CD14-positive monocyte (primary cell): ENCODE measurements at regions not wholly inside any gene's neighbourhood (a gene's known extent, or its start where the extent isn't known, plus 50 kb on each side); places are given as distances from the start of the nearest gene placed in this dataset.

Source experiments
- DNase-seq, 3 donors: peaks; one replicate each; pipeline ENCODE4 v3.0.0-alpha.2; 2011 to 2022
- H2AFZ ChIP-seq: 2 replicates; pipeline ENCODE4 v1.6.0; 2012; ENCODE audit warnings: mild to moderate bottlenecking, low read depth, low read length, inconsistent platforms; ENCODE audit not compliant: insufficient read depth, poor library complexity, severe bottlenecking
- H3K27ac ChIP-seq, 2 donors: 1 replicate in 1 of 2; 2 replicates in 1 of 2; pipeline ENCODE4 v1.5.1; 2012 to 2013; ENCODE audit warnings: low read length in 2 of 2, control low read depth in 1 of 2, inconsistent platforms in 1 of 2, low read depth in 1 of 2, mild to moderate bottlenecking in 1 of 2
- H3K27me3 ChIP-seq, 2 donors: one replicate each; pipeline versions ENCODE4 v1.6.0 to v1.6.1; 2011 to 2013; ENCODE audit warnings: low read length in 2 of 2; ENCODE audit not compliant: control insufficient read depth in 2 of 2, insufficient read depth in 2 of 2
- H3K36me3 ChIP-seq, 2 donors: replicated peaks in 1 of 2; 1 replicate in 1 of 2; 2 replicates in 1 of 2; pipeline versions ENCODE4 v1.5.1 to v1.6.1; 2012 to 2013; ENCODE audit warnings: low read length in 2 of 2, control low read depth in 1 of 2, inconsistent platforms in 1 of 2, mild to moderate bottlenecking in 1 of 2; ENCODE audit not compliant: insufficient read depth in 2 of 2, control insufficient read depth in 1 of 2
- H3K4me1 ChIP-seq, 2 donors: 1 replicate in 1 of 2; 2 replicates in 1 of 2; pipeline versions ENCODE4 v1.5.1 to v1.6.1; 2012 to 2013; ENCODE audit warnings: low read length in 2 of 2, control low read depth in 1 of 2, inconsistent platforms in 1 of 2, mild to moderate bottlenecking in 1 of 2, moderate library complexity in 1 of 2; ENCODE audit not compliant: insufficient read depth in 2 of 2, control insufficient read depth in 1 of 2
- H3K4me2 ChIP-seq: replicated peaks from 2 replicates; pipeline ENCODE3; 2012; ENCODE audit warnings: low read length, moderate library complexity, mild to moderate bottlenecking; ENCODE audit not compliant: poor library complexity, severe bottlenecking; ENCODE audit errors: extremely low read depth
- H3K4me3 ChIP-seq, 3 experiments: fragments of 200-600 bp in 1 of 3; sonication (generic) in 1 of 3; replicated peaks in 1 of 3; 1 replicate in 2 of 3; 2 replicates in 1 of 3; pipeline ENCODE4 v1.5.1; 2011 to 2013; ENCODE audit warnings: low read length in 3 of 3, mild to moderate bottlenecking in 3 of 3, control low read depth in 2 of 3, low read depth in 2 of 3, inconsistent platforms in 1 of 3, moderate library complexity in 1 of 3
- H3K79me2 ChIP-seq: 2 replicates; pipeline ENCODE4 v1.6.0; 2012; ENCODE audit warnings: mild to moderate bottlenecking, control low read depth, inconsistent platforms, low read length, moderate library complexity; ENCODE audit not compliant: insufficient read depth
- H3K9ac ChIP-seq: 2 replicates; pipeline ENCODE4 v1.6.0; 2017; ENCODE audit warnings: low read length, mild to moderate bottlenecking; ENCODE audit not compliant: insufficient read depth, poor library complexity, severe bottlenecking
- H3K9me3 ChIP-seq, 2 donors: replicated peaks in 1 of 2; 1 replicate in 1 of 2; 2 replicates in 1 of 2; pipeline versions ENCODE4 v1.5.1 to v1.6.1; 2012 to 2013; ENCODE audit warnings: low read length in 2 of 2, control low read depth in 1 of 2; ENCODE audit not compliant: control insufficient read depth in 1 of 2, insufficient read depth in 1 of 2
- H4K20me1 ChIP-seq: 2 replicates; pipeline ENCODE4 v1.6.0; 2012; ENCODE audit warnings: mild to moderate bottlenecking, low read length, control low read depth, moderate library complexity; ENCODE audit not compliant: insufficient read depth
- H3K27ac Mint-ChIP-seq, 7 donors: one replicate each; pipeline ENCODE4 v1.8.0; 2020; ENCODE audit warnings: mild to moderate bottlenecking in 7 of 7, mixed read lengths in 7 of 7, moderate library complexity in 6 of 7, inconsistent platforms in 2 of 7
- H3K27me3 Mint-ChIP-seq, 3 donors: one replicate each; pipeline ENCODE4 v1.8.0; 2021 to 2022; ENCODE audit warnings: low read depth in 3 of 3, mild to moderate bottlenecking in 3 of 3, mixed read lengths in 3 of 3, moderate library complexity in 3 of 3, inconsistent platforms in 1 of 3
- H3K36me3 Mint-ChIP-seq, 2 donors: one replicate each; pipeline ENCODE4 v1.8.0; 2020; ENCODE audit warnings: mixed read lengths in 2 of 2, inconsistent platforms in 1 of 2, mild to moderate bottlenecking in 1 of 2
- H3K4me1 Mint-ChIP-seq: one replicate; pipeline ENCODE4 v1.8.0; 2020; ENCODE audit warnings: mild to moderate bottlenecking, mixed read lengths
- H3K4me3 Mint-ChIP-seq, 2 donors: one replicate each; pipeline ENCODE4 v1.8.0; 2020; ENCODE audit warnings: mild to moderate bottlenecking in 2 of 2, mixed read lengths in 2 of 2, moderate library complexity in 1 of 2
- H3K9me3 Mint-ChIP-seq, 7 donors: one replicate each; pipeline ENCODE4 v1.8.0; 2020 to 2022; ENCODE audit warnings: mixed read lengths in 7 of 7, mild to moderate bottlenecking in 6 of 7, moderate library complexity in 6 of 7, inconsistent platforms in 2 of 7
- WGBS: methylation state at CpG from one replicate; pipeline ENCODE4 v1.1.5; 2013; ENCODE audit warnings: missing lambda C conversion rate; ENCODE audit not compliant: insufficient coverage; 5-methylcytosine and 5-hydroxymethylcytosine counted together
- intact Hi-C, 2 donors: fragments of 100-400 bp; cut with micrococcal nuclease; formaldehyde crosslinking; loops; one replicate each; pipeline versions ENCODE4 v1.15.0 to v1.15.1; 2023
- TF ChIP-seq, protein P1 (sequence below): fragments of 200-600 bp; IDR thresholded peaks from one replicate; pipeline ENCODE4 v1.8.0; 2022; ENCODE audit warnings: antibody characterized with exemption, mild to moderate bottlenecking

DNA sequence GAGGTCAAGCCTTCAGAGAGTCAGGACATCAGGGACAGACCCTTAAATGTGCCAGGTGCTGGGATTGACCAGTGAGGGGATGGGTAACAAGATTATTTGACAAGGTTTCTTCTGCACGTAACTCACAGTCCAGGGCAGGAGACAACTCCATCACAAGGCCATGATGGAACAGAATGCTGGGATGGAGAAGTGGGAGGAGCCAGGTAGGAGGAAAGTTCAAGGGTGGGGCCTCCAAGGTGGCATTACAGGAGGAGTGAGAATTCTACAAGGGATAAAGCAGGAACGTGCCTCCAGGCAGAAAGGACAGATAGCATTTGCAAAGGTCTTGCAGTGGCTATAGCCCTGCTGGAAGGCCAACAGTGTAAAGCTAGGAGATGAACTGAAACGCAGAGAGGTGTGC is 102.2 kb downstream of the FGF18 start:
- Histone ChIP-seq H3K4me3 (no peak overlapping the region), H3K4me1 (no peaks in the 10 kb centered on the region), H3K79me2 (no peaks in the 10 kb centered on the region), H3K27me3 (no peaks in the 10 kb centered on the region), H4K20me1 (no peaks in the 10 kb centered on the region), H3K36me3 (no peaks in the 10 kb centered on the region), H3K27ac (no peak overlapping the region), H3K9me3 (no peaks in the 10 kb centered on the region), H3K9ac (no peak overlapping the region), H2AFZ (no peak overlapping the region), H3K4me2 (no peak overlapping the region)
- Mint-ChIP-seq H3K36me3 (no peaks in the 10 kb centered on the region), H3K27me3 (peaks cover 3 to 7% (median 4%) of the 10 kb centered on the region in 3 donors), H3K4me1 (no peaks in the 10 kb centered on the region), H3K9me3 (no peaks in the 10 kb centered on the region), H3K27ac (no peak overlapping the region), H3K4me3 (no peak overlapping the region)
- 97% methylated on average over 3 of the region's 3 CpGs for WGBS
- intact Hi-C loops: no loop called here
- DNase-seq: no peak
- TF ChIP-seq, protein P1, sequence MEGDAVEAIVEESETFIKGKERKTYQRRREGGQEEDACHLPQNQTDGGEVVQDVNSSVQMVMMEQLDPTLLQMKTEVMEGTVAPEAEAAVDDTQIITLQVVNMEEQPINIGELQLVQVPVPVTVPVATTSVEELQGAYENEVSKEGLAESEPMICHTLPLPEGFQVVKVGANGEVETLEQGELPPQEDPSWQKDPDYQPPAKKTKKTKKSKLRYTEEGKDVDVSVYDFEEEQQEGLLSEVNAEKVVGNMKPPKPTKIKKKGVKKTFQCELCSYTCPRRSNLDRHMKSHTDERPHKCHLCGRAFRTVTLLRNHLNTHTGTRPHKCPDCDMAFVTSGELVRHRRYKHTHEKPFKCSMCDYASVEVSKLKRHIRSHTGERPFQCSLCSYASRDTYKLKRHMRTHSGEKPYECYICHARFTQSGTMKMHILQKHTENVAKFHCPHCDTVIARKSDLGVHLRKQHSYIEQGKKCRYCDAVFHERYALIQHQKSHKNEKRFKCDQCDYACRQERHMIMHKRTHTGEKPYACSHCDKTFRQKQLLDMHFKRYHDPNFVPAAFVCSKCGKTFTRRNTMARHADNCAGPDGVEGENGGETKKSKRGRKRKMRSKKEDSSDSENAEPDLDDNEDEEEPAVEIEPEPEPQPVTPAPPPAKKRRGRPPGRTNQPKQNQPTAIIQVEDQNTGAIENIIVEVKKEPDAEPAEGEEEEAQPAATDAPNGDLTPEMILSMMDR: no peak

DNA sequence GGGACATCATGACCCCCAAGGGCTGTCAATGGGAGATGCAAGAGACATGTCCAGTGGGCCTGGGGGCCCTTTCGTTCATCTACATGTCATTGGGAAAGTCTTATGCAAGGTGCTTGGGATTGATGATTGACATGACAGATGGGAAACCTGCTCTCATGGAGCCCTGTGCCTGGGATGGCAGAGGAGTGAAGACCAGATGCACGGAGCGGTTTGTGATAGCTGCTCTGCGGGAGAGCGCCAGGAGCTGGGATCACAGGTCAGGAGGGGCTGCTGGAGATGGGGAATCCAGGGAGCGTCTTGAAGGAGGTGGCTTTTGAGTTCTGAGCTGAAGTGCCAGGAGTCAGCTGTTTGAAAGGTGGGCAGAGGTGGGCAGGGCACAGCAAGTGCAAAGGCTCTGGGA is 104.3 kb downstream of the FGF18 start:
- intact Hi-C loops: no loop called here

More for the DNA sequence above, 104.3 kb downstream of the FGF18 start:
- Mint-ChIP-seq H3K27ac (no peak overlapping the region), H3K9me3 (no peaks in the 10 kb centered on the region), H3K4me3 (no peak overlapping the region), H3K27me3 (peaks cover under 1 to 5% (median 2%) of the 10 kb centered on the region in 3 donors), H3K4me1 (no peaks in the 10 kb centered on the region), H3K36me3 (no peaks in the 10 kb centered on the region)
- WGBS: 98% methylated on average over 6 of the region's 6 CpGs
- Histone ChIP-seq H3K9me3 (no peaks in the 10 kb centered on the region), H3K4me2 (no peak overlapping the region), H3K4me1 (no peaks in the 10 kb centered on the region), H4K20me1 (no peaks in the 10 kb centered on the region), H3K36me3 (no peaks in the 10 kb centered on the region), H3K4me3 (no peak overlapping the region), H3K27ac (no peak overlapping the region), H3K27me3 (no peaks in the 10 kb centered on the region), H3K9ac (no peak overlapping the region), H2AFZ (no peak overlapping the region), H3K79me2 (no peaks in the 10 kb centered on the region)
- TF ChIP-seq, protein P1: no peak
- no peak for DNase-seq
